Ishikawa (cell line): ENCODE measurements at regions not wholly inside any gene's neighbourhood (a gene's known extent, or its start where the extent isn't known, plus 50 kb on each side); places are given as distances from the start of the nearest gene placed in this dataset.

Source experiments
- CEBPB ChIP-seq: IDR thresholded peaks from 2 replicates; pipeline ENCODE4 v1.6.1; 2012
- CREB1 ChIP-seq: IDR thresholded peaks from 2 replicates; pipeline ENCODE4 v1.6.1; 2012; ENCODE audit warnings: low read depth
- EGR1 ChIP-seq: IDR thresholded peaks from 2 replicates; pipeline ENCODE4 v1.6.1; 2012
- EP300 ChIP-seq: IDR thresholded peaks from 2 replicates; pipeline ENCODE4 v1.6.1; 2012; ENCODE audit warnings: borderline replicate concordance
- FOXM1 ChIP-seq: IDR thresholded peaks from 2 replicates; pipeline ENCODE4 v1.6.1; 2012; ENCODE audit warnings: low read depth, borderline replicate concordance
- NFIC ChIP-seq: IDR thresholded peaks from 2 replicates; pipeline ENCODE4 v1.6.1; 2012
- RAD21 ChIP-seq: IDR thresholded peaks from 2 replicates; pipeline ENCODE4 v1.6.1; 2012; ENCODE audit warnings: low read depth
- TAF1 ChIP-seq: IDR thresholded peaks from 2 replicates; pipeline ENCODE4 v1.6.1; 2012; ENCODE audit warnings: low read depth, mild to moderate bottlenecking
- TCF12 ChIP-seq: IDR thresholded peaks from 2 replicates; pipeline ENCODE4 v1.6.1; 2012; ENCODE audit warnings: low read depth
- TEAD4 ChIP-seq: IDR thresholded peaks from 2 replicates; pipeline ENCODE4 v1.6.1; 2012
- YY1 ChIP-seq: IDR thresholded peaks from 2 replicates; pipeline ENCODE4 v1.6.1; 2012; ENCODE audit warnings: low read depth
- ZBTB7A ChIP-seq: IDR thresholded peaks from 2 replicates; pipeline ENCODE4 v1.6.1; 2012; ENCODE audit warnings: low read depth
- TF ChIP-seq, protein P1 (sequence below): IDR thresholded peaks from 2 replicates; pipeline ENCODE4 v1.6.1; 2012; ENCODE audit warnings: low read depth, mild to moderate bottlenecking
- TF ChIP-seq, protein P2 (sequence below): IDR thresholded peaks from 2 replicates; pipeline ENCODE4 v1.6.1; 2012
- TF ChIP-seq, protein P3 (sequence below): IDR thresholded peaks from 2 replicates; pipeline ENCODE4 v1.6.1; 2012

DNA sequence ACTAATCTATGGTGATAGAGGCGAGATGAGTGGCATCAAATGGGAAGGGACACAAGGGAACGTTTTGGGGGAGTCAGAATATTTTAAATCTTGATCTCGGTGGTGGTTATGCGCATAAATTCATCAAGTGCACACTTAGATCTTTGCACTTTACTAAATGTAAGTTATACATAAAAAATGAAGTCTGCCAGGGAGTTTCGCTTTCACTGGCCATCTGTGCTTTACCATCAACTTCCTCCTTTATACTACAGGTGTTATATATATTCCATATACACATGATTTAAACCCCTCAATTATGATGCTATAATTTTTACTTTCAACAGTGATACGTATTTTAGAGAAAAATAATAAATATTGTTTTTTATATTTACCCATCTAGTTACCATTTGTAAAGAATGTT lies 97.6 kb upstream of the AKIRIN2 start:
- no peak for TF ChIP-seq TEAD4
- no peak for TF ChIP-seq CREB1
- TF ChIP-seq, protein P1, sequence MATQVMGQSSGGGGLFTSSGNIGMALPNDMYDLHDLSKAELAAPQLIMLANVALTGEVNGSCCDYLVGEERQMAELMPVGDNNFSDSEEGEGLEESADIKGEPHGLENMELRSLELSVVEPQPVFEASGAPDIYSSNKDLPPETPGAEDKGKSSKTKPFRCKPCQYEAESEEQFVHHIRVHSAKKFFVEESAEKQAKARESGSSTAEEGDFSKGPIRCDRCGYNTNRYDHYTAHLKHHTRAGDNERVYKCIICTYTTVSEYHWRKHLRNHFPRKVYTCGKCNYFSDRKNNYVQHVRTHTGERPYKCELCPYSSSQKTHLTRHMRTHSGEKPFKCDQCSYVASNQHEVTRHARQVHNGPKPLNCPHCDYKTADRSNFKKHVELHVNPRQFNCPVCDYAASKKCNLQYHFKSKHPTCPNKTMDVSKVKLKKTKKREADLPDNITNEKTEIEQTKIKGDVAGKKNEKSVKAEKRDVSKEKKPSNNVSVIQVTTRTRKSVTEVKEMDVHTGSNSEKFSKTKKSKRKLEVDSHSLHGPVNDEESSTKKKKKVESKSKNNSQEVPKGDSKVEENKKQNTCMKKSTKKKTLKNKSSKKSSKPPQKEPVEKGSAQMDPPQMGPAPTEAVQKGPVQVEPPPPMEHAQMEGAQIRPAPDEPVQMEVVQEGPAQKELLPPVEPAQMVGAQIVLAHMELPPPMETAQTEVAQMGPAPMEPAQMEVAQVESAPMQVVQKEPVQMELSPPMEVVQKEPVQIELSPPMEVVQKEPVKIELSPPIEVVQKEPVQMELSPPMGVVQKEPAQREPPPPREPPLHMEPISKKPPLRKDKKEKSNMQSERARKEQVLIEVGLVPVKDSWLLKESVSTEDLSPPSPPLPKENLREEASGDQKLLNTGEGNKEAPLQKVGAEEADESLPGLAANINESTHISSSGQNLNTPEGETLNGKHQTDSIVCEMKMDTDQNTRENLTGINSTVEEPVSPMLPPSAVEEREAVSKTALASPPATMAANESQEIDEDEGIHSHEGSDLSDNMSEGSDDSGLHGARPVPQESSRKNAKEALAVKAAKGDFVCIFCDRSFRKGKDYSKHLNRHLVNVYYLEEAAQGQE, result no peak
- no peak for TF ChIP-seq FOXM1
- TF ChIP-seq ZBTB7A, result no peak
- TF ChIP-seq, protein P2, sequence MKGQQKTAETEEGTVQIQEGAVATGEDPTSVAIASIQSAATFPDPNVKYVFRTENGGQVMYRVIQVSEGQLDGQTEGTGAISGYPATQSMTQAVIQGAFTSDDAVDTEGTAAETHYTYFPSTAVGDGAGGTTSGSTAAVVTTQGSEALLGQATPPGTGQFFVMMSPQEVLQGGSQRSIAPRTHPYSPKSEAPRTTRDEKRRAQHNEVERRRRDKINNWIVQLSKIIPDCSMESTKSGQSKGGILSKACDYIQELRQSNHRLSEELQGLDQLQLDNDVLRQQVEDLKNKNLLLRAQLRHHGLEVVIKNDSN, result no peak
- TF ChIP-seq CEBPB, result no peak
- TF ChIP-seq TAF1, result no peak
- no peak for TF ChIP-seq TCF12
- no peak for TF ChIP-seq NFIC
- no peak for TF ChIP-seq RAD21
- no peak for TF ChIP-seq EGR1
- TF ChIP-seq, protein P3, sequence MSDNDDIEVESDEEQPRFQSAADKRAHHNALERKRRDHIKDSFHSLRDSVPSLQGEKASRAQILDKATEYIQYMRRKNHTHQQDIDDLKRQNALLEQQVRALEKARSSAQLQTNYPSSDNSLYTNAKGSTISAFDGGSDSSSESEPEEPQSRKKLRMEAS, result no peak
- no peak for TF ChIP-seq YY1
- no peak for TF ChIP-seq EP300

DNA sequence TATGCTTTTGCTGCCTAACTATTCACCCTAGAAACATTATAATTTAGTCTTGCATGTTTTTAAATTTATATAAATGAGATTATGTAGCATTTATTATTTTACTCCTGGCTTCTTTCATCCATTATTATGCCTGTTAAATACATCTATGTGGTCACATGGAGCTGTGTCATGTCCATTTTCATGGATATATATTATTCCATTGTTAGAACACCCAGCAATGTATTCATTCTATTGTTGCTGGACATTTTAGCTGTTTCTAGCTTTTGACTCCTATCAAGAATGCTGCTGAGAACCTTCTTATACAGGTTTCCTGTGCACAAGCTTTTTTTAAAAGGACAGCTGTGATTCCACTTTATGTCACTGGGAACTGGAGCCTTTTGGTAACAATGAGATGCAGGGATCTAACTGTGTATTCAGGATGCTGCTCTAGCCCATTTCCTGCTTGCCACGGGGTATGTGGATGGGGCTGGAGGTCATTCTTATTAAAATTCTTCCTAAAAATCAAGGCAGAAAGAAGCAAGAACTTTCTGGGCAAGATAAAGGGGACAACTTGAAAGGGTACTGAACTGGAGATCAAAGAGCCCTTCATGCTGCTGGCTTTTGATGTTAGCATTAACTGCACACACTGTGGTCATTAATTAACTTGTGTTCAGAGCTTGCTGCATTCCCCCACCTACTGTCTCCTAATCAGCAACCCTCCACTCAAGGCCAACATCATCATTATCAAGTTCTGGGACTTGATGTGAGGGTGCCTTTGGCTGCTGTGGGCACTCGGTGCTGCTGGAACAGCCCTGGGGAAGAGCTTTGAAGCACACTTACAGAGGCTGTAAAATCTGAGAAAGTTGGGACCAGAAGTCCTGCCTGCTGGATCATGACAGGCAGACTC lies 96.6 kb upstream of the AKIRIN2 start:
- TF ChIP-seq CREB1 (no peak), NFIC (no peak), FOXM1 (no peak), TEAD4 (no peak), EP300 (no peak), CEBPB (no peak), TCF12 (no peak)
- TF ChIP-seq, protein P3, result no peak
- TF ChIP-seq, protein P2, result no peak

DNA sequence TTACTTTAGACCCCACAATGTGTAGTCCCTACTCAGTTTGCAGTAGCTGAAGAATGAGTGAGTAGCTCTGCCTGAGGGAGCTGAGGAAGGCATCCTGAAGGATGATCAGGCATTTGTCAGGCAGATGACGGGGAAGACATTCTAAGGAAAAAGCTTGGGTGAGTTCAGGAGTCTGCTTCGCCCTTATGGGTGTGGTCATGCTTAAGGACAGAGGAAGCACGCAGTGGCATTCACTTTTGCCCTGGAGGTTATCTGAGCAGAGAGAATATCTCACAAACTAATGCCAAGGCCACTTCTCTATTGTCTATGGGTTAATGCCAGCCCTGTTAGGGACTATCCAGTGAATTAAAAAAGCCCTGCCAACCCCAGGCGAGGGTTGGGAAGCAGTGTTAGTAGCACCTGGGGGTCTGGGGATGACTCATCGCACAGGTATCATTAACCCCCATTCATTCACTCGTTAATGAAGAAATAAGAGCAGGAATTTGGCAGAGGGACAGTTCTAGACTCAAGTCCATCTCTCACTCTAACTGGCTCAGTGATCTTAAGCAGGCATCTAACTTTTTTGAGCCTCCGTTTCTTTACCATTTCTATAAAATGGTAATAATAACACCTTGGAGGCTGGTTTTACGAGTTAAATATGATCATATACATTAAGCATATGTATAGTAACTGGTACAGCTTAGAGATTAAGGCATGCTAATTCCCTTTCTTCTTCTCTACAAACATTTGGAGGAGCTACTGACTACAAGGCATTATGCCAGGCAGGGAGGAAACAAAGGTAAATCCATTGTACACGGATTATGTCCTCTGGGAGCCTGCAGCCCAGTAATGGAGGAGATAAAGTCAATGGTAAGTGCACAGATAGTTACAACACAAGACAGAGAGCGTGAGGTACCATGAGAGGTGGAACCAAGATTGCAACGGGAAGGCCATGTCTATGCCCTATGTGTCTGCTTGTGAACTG lies 93.2 kb upstream of the AKIRIN2 start:
- peak; percentile 62 for TF ChIP-seq NFIC
- TF ChIP-seq ZBTB7A, result no peak
- 0 out of 2 replicates have a peak, but pooled peaks have one; percentile 21 for TF ChIP-seq TEAD4

DNA sequence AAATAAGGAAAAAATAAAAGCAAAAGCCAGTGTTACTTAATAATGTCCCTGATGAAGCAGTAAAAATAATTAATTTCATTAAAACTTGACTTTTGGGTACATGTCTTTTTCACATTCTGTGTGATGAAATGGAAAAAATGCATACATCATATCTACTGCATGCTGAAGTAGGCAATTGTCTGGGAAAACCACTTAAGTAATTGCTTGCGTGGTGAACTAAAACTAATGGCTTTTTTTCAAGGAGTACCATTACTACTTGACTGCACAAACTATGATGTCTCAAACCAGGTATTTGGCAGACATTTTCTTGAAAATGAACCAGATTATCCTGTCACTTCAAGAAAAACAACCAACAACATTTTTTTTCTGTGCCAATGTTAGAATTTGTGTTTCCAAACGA lies 91.3 kb upstream of the AKIRIN2 start:
- peak; percentile 64; the same call in 1 of the 2 replicates for TF ChIP-seq EP300
- TF ChIP-seq TEAD4, result 0 out of 2 replicates have a peak, but pooled peaks have one; percentile 42
- TF ChIP-seq EGR1, result no peak
- TF ChIP-seq NFIC, result peak; percentile 68

DNA sequence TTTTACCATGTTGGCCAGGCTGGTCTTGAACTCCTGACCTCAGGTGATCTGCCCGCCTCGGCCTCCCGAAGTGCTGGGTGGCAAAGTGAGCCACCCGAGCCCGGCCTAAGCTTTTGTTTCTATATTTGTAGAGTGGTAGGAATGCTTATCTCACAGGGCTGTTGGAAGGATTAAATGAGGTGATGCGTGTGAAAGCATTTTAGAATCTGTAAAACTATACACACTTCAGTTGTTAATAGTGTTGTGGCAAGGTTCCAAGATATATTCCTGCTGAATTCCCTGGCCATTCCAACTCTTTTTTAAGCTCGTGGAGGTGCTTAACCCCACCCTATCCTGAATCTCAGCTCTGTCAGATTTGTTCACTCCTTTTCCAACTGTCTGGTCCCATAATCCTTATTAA lies 89.9 kb upstream of the AKIRIN2 start:
- 0 out of 2 replicates have a peak, but pooled peaks have one; percentile 8 for TF ChIP-seq NFIC
- TF ChIP-seq EP300, result no peak

DNA sequence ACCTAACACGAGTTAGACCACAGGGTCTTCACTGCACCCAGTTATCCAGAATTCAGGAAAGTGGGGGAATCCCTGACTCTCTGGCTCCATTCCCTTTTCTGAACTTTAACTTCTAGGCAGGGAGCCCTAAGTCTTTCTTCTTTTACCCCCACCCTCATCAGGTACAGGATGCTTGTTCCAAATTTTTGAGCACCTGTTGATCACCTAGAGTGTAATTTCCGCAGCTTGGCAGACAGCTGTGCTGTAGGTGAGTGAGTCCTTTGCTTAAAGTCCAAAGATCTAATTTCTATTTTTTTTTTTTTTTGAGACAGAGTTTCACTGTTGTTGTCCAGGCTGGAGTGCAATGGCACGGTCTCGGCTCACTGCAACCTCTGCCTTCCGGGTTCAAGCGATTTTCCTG lies 89.5 kb upstream of the AKIRIN2 start:
- TF ChIP-seq ZBTB7A, result no peak
- TF ChIP-seq FOXM1, result no peak
- TF ChIP-seq, protein P1, result no peak
- TF ChIP-seq YY1, result no peak
- TF ChIP-seq EP300, result no peak
- no peak for TF ChIP-seq NFIC
- no peak for TF ChIP-seq TEAD4
- TF ChIP-seq TCF12, result no peak
- TF ChIP-seq RAD21, result no peak
- TF ChIP-seq CREB1, result no peak
- no peak for TF ChIP-seq CEBPB
- TF ChIP-seq, protein P2, result no peak
- TF ChIP-seq TAF1, result no peak
